NCI-H446 treated with DMSO at 0.1 percent for 48 hours (cell line): ENCODE measurements at regions not wholly inside any gene's neighbourhood (a gene's known extent, or its start where the extent isn't known, plus 50 kb on each side); places are given as distances from the start of the nearest gene placed in this dataset.
A peak's percentile ranks its signal among the peaks of the same experiment; 100 is the strongest.
"Not testable (repeated sequence)": the region's sequence is repeated elsewhere in the genome, so short reads cannot be mapped to it uniquely, and the experiment has no call there.

ENCODE experiments used
- DNase-seq: peaks from one replicate; lab custom pipeline; 2025; lab: John Stamatoyannopoulos, UW

- no peak for DNase-seq
These were observed 143.2 kb downstream of the HMHB1 start for GRCh38 chr5:143955141-143955540.

- no peak for DNase-seq
These were observed 145.5 kb downstream of the HMHB1 start for GRCh38 chr5:143957455-143957854.

- DNase-seq: no peak
These were observed 150.2 kb downstream of the HMHB1 start for GRCh38 chr5:143962201-143962600.

GRCh38 chr5:143964919-143965318, 153.0 kb downstream of the HMHB1 start:
- no peak for DNase-seq

GRCh38 chr5:143966280-143966679, 154.3 kb downstream of the HMHB1 start:
- no peak for DNase-seq

GRCh38 chr5:143968071-143968878, 156.3 kb downstream of the HMHB1 start:
- DNase-seq: peak; percentile 54

- DNase-seq: no peak
These were observed 158.2 kb downstream of the HMHB1 start for GRCh38 chr5:143970159-143970558.

- no peak for DNase-seq
These were observed 160.1 kb downstream of the HMHB1 start for GRCh38 chr5:143972068-143972467.

- no peak for DNase-seq
These were observed 164.1 kb downstream of the HMHB1 start for GRCh38 chr5:143976055-143976454.

- no peak for DNase-seq
These were observed 166.0 kb downstream of the HMHB1 start for GRCh38 chr5:143977891-143978461.

GRCh38 chr5:143979044-143979690, 167.2 kb downstream of the HMHB1 start:
- no peak for DNase-seq

- DNase-seq: no peak
These were observed 168.5 kb downstream of the HMHB1 start for GRCh38 chr5:143980506-143980905.

GRCh38 chr5:143982957-143983356, 171.0 kb downstream of the HMHB1 start:
- not testable (repeated sequence) for DNase-seq

- DNase-seq: no peak
These were observed 174.0 kb downstream of the HMHB1 start for GRCh38 chr5:143985832-143986515.

- DNase-seq: no peak
These were observed 174.7 kb downstream of the HMHB1 start for GRCh38 chr5:143986516-143987212.

- no peak for DNase-seq
These were observed 175.3 kb downstream of the HMHB1 start for GRCh38 chr5:143987264-143987663.

- DNase-seq: no peak
These were observed 176.0 kb downstream of the HMHB1 start for GRCh38 chr5:143987751-143988560.

- DNase-seq: no peak
These were observed 178.0 kb downstream of the YIPF5 start for GRCh38 chr5:143992496-143992895.

GRCh38 chr5:144002876-144003275, 167.6 kb downstream of the YIPF5 start:
- no peak for DNase-seq

- DNase-seq: no peak
These were observed 166.8 kb downstream of the YIPF5 start for GRCh38 chr5:144003636-144004035.

GRCh38 chr5:144004146-144004545, 166.3 kb downstream of the YIPF5 start:
- DNase-seq: no peak
